Calu3 (cell line): ENCODE measurements at regions not wholly inside any gene's neighbourhood (a gene's known extent, or its start where the extent isn't known, plus 50 kb on each side); places are given as distances from the start of the nearest gene placed in this dataset.
"Not testable (repeated sequence)": the region's sequence is repeated elsewhere in the genome, so short reads cannot be mapped to it uniquely, and the experiment has no call there.

Experiments
- BruUV-seq: library from RNA; stranded (reverse); fragments of 400-500 nt; replicated peaks from 2 replicates; lab custom pipeline; 2021; lab: Mats Ljungman, UMichigan
- CTCF ChIA-PET: fragments of 300-600 bp; sonication (Branson Sonifier 250); formaldehyde crosslinking; loops from one replicate; lab custom pipeline; 2022; ENCODE audit warnings: antibody characterized with exemption; lab: Charles Lee
- DNase-seq: peaks from one replicate; pipeline ENCODE4 v3.0.0; 2022
- H3K27ac Mint-ChIP-seq: one replicate; pipeline ENCODE4 v1.8.0; 2022; ENCODE audit warnings: mixed read lengths; ENCODE audit not compliant: unreplicated experiment
- H3K27me3 Mint-ChIP-seq: one replicate; pipeline ENCODE4 v1.8.0; 2022; ENCODE audit warnings: mixed read lengths; ENCODE audit not compliant: unreplicated experiment
- H3K36me3 Mint-ChIP-seq: one replicate; pipeline ENCODE4 v1.8.0; 2022; ENCODE audit warnings: mild to moderate bottlenecking, moderate library complexity, mixed read lengths; ENCODE audit not compliant: insufficient read depth, unreplicated experiment
- H3K4me1 Mint-ChIP-seq: one replicate; pipeline ENCODE4 v1.8.0; 2022; ENCODE audit warnings: mild to moderate bottlenecking, low read depth, mixed read lengths; ENCODE audit not compliant: unreplicated experiment
- H3K4me3 Mint-ChIP-seq: one replicate; pipeline ENCODE4 v1.8.0; 2022; ENCODE audit warnings: mild to moderate bottlenecking, low read depth, moderate library complexity, mixed read lengths; ENCODE audit not compliant: unreplicated experiment
- H3K9me3 Mint-ChIP-seq: one replicate; pipeline ENCODE4 v1.8.0; 2022; ENCODE audit warnings: low read depth, mixed read lengths; ENCODE audit not compliant: unreplicated experiment
- intact Hi-C: fragments of 100-400 bp; cut with micrococcal nuclease; formaldehyde crosslinking; loops from one replicate; pipeline ENCODE4 v1.10.0; 2022; ENCODE audit not compliant: unreplicated experiment
- TF ChIP-seq, protein P1 (sequence below): fragments of 200-600 bp; IDR thresholded peaks from one replicate; pipeline ENCODE4 v1.8.0; 2022; ENCODE audit warnings: antibody characterized with exemption; ENCODE audit not compliant: unreplicated experiment

DNA sequence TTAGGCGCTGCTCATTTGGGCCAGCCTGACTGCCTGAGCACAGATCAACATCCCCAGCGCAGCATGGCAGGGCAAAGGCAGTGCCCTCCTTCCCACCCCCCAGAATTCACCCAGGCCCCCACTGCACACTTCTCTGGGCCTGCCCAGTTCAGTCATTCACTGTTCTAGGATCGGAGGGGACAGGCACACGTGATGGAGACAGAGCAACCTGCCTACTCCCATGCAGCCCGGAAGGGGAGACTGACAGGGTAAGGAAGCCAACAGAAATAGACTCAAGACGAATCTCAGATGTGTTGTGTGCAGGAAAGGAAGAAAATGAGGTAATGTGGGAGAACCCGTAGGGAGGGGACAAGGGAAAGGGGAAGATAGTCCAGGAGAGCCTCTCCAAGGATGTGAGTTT, 59.2 kb upstream of the LYRM9 start:
- no peak for DNase-seq
- TF ChIP-seq, protein P1, sequence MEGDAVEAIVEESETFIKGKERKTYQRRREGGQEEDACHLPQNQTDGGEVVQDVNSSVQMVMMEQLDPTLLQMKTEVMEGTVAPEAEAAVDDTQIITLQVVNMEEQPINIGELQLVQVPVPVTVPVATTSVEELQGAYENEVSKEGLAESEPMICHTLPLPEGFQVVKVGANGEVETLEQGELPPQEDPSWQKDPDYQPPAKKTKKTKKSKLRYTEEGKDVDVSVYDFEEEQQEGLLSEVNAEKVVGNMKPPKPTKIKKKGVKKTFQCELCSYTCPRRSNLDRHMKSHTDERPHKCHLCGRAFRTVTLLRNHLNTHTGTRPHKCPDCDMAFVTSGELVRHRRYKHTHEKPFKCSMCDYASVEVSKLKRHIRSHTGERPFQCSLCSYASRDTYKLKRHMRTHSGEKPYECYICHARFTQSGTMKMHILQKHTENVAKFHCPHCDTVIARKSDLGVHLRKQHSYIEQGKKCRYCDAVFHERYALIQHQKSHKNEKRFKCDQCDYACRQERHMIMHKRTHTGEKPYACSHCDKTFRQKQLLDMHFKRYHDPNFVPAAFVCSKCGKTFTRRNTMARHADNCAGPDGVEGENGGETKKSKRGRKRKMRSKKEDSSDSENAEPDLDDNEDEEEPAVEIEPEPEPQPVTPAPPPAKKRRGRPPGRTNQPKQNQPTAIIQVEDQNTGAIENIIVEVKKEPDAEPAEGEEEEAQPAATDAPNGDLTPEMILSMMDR = no peak
- no peak overlapping the region for H3K27ac Mint-ChIP-seq
- BruUV-seq = no TSS peak
- H3K4me1 Mint-ChIP-seq = no peaks in the 10 kb centered on the region
- CTCF ChIA-PET = no interaction called here
- H3K4me3 Mint-ChIP-seq = no peak overlapping the region
- peaks cover 70% of the 10 kb centered on the region for H3K27me3 Mint-ChIP-seq
- no peaks in the 10 kb centered on the region for H3K36me3 Mint-ChIP-seq
- H3K9me3 Mint-ChIP-seq = no peaks in the 10 kb centered on the region
- intact Hi-C loops = no loop called here

DNA sequence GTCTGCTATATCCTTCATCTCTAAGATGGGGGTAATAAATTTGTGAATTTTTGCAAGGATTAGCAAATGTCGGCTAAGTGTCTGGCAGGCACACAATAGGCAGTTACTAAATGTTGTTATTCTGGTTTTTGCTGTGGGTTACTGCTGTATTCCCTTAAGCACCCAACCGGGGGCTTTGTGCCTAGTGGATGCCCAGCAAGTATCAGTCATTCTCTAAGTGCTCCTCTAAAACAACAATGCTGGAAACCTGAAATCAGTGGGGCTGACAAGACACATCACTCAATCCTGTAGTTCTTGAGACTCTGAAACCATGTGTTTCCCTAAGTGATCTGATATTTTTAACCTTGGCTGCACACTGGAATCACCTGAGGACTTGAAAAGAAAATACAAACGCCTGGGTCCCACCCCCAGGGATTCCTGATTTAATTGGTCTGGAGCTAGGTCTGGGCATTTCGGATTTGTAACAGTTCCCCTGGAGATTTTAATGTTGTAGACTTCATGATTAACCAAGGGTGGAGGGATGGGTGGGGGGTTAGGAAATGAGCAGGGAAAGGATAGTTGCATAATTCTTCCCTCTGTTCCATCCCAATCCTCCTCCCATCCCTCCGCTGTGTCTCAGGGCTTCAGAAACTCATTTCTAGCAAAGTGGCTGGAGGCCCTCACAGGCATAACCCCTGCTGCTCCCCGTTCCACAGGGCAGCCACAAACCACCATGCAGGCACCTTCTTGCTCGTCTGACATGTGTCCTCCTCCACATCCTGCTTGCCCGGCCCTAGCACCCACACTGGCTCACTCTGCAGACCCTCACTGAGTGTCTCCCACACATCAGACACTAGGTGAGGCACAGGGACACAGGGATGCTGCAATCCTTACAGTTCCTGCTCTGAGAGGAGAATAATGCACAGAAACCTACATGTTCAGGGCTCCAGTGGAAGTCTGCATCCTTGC, 61.7 kb upstream of the LYRM9 start:
- Mint-ChIP-seq H3K27ac (no peak overlapping the region), H3K9me3 (no peaks in the 10 kb centered on the region), H3K27me3 (peaks cover 86% of the 10 kb centered on the region), H3K4me1 (no peaks in the 10 kb centered on the region), H3K36me3 (no peaks in the 10 kb centered on the region), H3K4me3 (no peak overlapping the region)
- intact Hi-C loops = no loop called here
- no TSS peak for BruUV-seq
- TF ChIP-seq, protein P1 = no peak
- CTCF ChIA-PET = no interaction called here
- DNase-seq = no peak

- no peaks in the 10 kb centered on the region for H3K4me1 Mint-ChIP-seq
- BruUV-seq = no TSS peak
Observed at GRCh38 chr17:27956601-27957445, 63.7 kb upstream of the LYRM9 start.

DNA sequence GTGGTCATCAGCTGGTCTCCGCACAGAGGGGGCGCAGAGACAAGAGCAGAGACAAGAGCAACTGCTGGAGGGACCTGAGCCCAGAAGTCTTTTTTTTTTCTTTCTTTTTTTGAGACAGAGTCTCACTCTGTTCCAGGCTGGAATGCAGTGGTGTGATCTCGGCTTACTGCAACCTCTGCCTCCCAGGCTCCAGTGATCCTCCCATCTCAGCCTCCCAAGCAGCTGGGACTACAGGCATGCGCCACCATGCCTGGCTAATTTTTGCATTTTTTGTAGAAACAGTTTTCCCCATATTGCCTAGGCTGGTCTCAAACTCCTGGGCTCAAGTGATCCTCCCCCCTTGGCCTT, 64.3 kb upstream of the LYRM9 start:
- intact Hi-C loops, DNase-seq, H3K27ac Mint-ChIP-seq, H3K36me3 Mint-ChIP-seq, BruUV-seq, H3K4me1 Mint-ChIP-seq, H3K9me3 Mint-ChIP-seq, H3K4me3 Mint-ChIP-seq, CTCF ChIA-PET: not testable (repeated sequence)
- H3K27me3 Mint-ChIP-seq = peaks cover 69% of the 10 kb centered on the region

More at GRCh38 chr17:27956601-27957445, 63.7 kb upstream of the LYRM9 start:
- Mint-ChIP-seq H3K9me3 (no peaks in the 10 kb centered on the region), H3K27me3 (peaks cover 69% of the 10 kb centered on the region), H3K36me3 (no peaks in the 10 kb centered on the region), H3K27ac (no peak overlapping the region), H3K4me3 (no peak overlapping the region)
- intact Hi-C loops = no loop called here
- DNase-seq = no peak
- CTCF ChIA-PET = no interaction called here
- TF ChIP-seq, protein P1 = no peak
